ENCODE measurements at regions not wholly inside any gene's neighbourhood (a gene's known extent, or its start where the extent isn't known, plus 50 kb on each side); places are given as distances from the start of the nearest gene placed in this dataset.
A peak's percentile ranks its signal among the peaks of the same experiment; 100 is the strongest.

GRCh38 chr3:177580437-177580836 lies 383.2 kb upstream of the TBL1XR1 start:
- no peak for DNase-seq

GRCh38 chr3:177585271-177585670 lies 388.0 kb upstream of the TBL1XR1 start:
- DNase-seq, result no peak

- DNase-seq, result no peak
Measured at GRCh38 chr3:177589041-177589650, 391.9 kb upstream of the TBL1XR1 start.

- DNase-seq, result peak; percentile 75
Measured at GRCh38 chr3:177589911-177590381, 392.7 kb upstream of the TBL1XR1 start.

- no peak for DNase-seq
Measured at GRCh38 chr3:177590826-177591225, 393.5 kb upstream of the TBL1XR1 start.

GRCh38 chr3:177591379-177591778 lies 394.1 kb upstream of the TBL1XR1 start:
- peak; percentile 90 for DNase-seq

- no peak for DNase-seq
Measured at GRCh38 chr3:177594096-177594495, 396.8 kb upstream of the TBL1XR1 start.

- no peak for DNase-seq
Measured at GRCh38 chr3:177595530-177596188, 398.4 kb upstream of the TBL1XR1 start.

GRCh38 chr3:177596248-177596815 lies 399.1 kb upstream of the TBL1XR1 start:
- DNase-seq, result no peak

- DNase-seq, result no peak
Measured at GRCh38 chr3:177596816-177597271, 399.6 kb upstream of the TBL1XR1 start.

- DNase-seq, result peak; percentile 50
Measured at GRCh38 chr3:177597311-177598096, 400.2 kb upstream of the TBL1XR1 start.

GRCh38 chr3:177598097-177598833 lies 401.0 kb upstream of the TBL1XR1 start:
- no peak for DNase-seq

- peak; percentile 91 for DNase-seq
Measured at GRCh38 chr3:177599326-177599725, 402.0 kb upstream of the TBL1XR1 start.

- DNase-seq, result no peak
Measured at GRCh38 chr3:177599837-177600236, 402.6 kb upstream of the TBL1XR1 start.

- DNase-seq, result no peak
Measured at GRCh38 chr3:177600411-177600810, 403.1 kb upstream of the TBL1XR1 start.

GRCh38 chr3:177601152-177601551 lies 403.9 kb upstream of the TBL1XR1 start:
- no peak for DNase-seq

- peak; percentile 43 for DNase-seq
Measured at GRCh38 chr3:177602601-177603147, 405.4 kb upstream of the TBL1XR1 start.

- DNase-seq, result peak; percentile 50
Measured at GRCh38 chr3:177603148-177603603, 405.9 kb upstream of the TBL1XR1 start.

- DNase-seq, result no peak
Measured at GRCh38 chr3:177604181-177604580, 406.9 kb upstream of the TBL1XR1 start.

GRCh38 chr3:177606891-177607290 lies 409.6 kb upstream of the TBL1XR1 start:
- no peak for DNase-seq

- no peak for DNase-seq
Measured at GRCh38 chr3:177607589-177607988, 410.3 kb upstream of the TBL1XR1 start.

- DNase-seq, result no peak
Measured at GRCh38 chr3:177608443-177608842, 411.2 kb upstream of the TBL1XR1 start.
